ENCODE measurements at regions not wholly inside any gene's neighbourhood (a gene's known extent, or its start where the extent isn't known, plus 50 kb on each side); places are given as distances from the start of the nearest gene placed in this dataset.

DNA sequence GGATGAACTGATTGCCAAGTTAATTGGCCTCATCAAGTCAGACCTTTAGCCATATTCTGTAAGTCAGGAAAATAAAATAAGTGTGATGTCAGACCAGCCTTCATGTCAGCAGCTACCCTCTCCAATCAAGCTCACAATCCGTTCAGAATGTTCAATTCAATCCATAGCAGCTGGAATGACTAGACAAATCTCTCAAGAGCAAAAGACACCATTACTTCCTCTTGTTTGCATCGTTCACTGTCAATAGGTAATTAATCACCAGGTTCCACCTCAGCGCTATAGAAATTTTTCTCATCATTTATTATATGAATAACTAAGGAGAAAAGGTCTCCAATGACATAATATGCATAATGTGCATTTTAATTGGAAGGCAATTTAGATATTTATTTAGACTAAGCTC, 321.0 kb upstream of the GRIA3 start:
- Histone ChIP-seq H3K36me3 (ENCODE audit: control insufficient read depth in 2 of 2, extremely low read depth in 1 of 2, insufficient read depth in 2 of 2, low read length in 2 of 2) (no peaks in the 10 kb centered on the region), H4K20me1 (ENCODE audit: control insufficient read depth, extremely low read depth, insufficient read depth, low read length) (no peaks in the 10 kb centered on the region), H3K27me3 (ENCODE audit: control insufficient read depth, extremely low read depth, insufficient read depth, low read length) (no peaks in the 10 kb centered on the region), H3K9ac (ENCODE audit: control insufficient read depth, extremely low read depth, insufficient read depth, low read length) (no peak overlapping the region), H3K27ac (ENCODE audit: control insufficient read depth, insufficient read depth, low read length) (no peak overlapping the region), H2AFZ (ENCODE audit: control insufficient read depth, low read length) (no peak overlapping the region), H3K4me2 (ENCODE audit: control insufficient read depth, extremely low read depth, insufficient read depth, low read depth, low read length) (no peak overlapping the region), H3K4me1 (ENCODE audit: control insufficient read depth, extremely low read depth, insufficient read depth, low read length) (peaks cover 2% of the 10 kb centered on the region), H3K79me2 (ENCODE audit: control insufficient read depth, insufficient read depth, low read length) (no peaks in the 10 kb centered on the region), H3K9me1 (ENCODE audit: control insufficient read depth, extremely low read depth, insufficient read depth, low read length) (no peaks in the 10 kb centered on the region), H3K4me3 (ENCODE audit: control insufficient read depth in 2 of 3, extremely low read depth in 1 of 3, insufficient read depth in 2 of 3, low read depth in 1 of 3, low read length in 3 of 3) (no peak overlapping the region), H3K9me3 (ENCODE audit: control insufficient read depth, low read depth, low read length) (no peaks in the 10 kb centered on the region)
- TF ChIP-seq, protein P1, sequence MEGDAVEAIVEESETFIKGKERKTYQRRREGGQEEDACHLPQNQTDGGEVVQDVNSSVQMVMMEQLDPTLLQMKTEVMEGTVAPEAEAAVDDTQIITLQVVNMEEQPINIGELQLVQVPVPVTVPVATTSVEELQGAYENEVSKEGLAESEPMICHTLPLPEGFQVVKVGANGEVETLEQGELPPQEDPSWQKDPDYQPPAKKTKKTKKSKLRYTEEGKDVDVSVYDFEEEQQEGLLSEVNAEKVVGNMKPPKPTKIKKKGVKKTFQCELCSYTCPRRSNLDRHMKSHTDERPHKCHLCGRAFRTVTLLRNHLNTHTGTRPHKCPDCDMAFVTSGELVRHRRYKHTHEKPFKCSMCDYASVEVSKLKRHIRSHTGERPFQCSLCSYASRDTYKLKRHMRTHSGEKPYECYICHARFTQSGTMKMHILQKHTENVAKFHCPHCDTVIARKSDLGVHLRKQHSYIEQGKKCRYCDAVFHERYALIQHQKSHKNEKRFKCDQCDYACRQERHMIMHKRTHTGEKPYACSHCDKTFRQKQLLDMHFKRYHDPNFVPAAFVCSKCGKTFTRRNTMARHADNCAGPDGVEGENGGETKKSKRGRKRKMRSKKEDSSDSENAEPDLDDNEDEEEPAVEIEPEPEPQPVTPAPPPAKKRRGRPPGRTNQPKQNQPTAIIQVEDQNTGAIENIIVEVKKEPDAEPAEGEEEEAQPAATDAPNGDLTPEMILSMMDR (optimal IDR thresholded peaks at IDR 0.05 in 1 of 3, IDR thresholded peaks at IDR 0.05 in 1 of 3, conservative IDR thresholded peaks at IDR 0.05 in 1 of 3; ENCODE audit: extremely low read depth in 1 of 3, insufficient read depth in 2 of 3, low read length in 3 of 3): no peak
- TF ChIP-seq EZH2 (IDR thresholded peaks at IDR 0.05; ENCODE audit: low read length): no peak
- DNase-seq (ENCODE audit: low read depth, low spot score) (no peak), FAIRE-seq (no peak)
- dilution Hi-C loops (cut with MboI; ENCODE audit: extremely low pct_ligation_motif_present, low sequenced_read_pairs): no loop called here

DNA sequence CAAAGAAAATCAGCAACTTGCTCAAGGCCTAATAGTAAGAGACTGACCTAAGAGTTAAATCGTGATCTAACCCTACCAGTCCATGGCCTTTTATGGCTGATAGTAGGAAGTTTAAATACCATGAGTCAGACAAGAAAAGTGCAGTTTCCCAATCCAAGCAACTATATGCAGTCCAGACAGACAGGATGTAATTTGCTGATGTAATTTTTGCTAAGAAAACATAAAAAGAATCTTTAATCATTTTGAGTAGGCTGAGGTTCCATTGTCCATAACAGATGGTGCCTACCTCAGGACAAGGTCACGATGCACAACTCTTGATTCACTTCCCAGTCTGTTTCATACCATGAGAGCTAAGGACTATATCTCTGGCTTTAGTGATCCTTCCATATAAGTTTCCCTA, 317.5 kb upstream of the GRIA3 start:
- DNase-seq (ENCODE audit: low read depth, low spot score): no peak
- Histone ChIP-seq H3K79me2 (ENCODE audit: control insufficient read depth, insufficient read depth, low read length) (no peaks in the 10 kb centered on the region), H3K27ac (ENCODE audit: control insufficient read depth, insufficient read depth, low read length) (no peak overlapping the region)

More for the DNA sequence above, 317.5 kb upstream of the GRIA3 start:
- dilution Hi-C loops (cut with MboI; ENCODE audit: extremely low pct_ligation_motif_present, low sequenced_read_pairs): no loop called here
- Histone ChIP-seq H3K9me3 (ENCODE audit: control insufficient read depth, low read depth, low read length) (no peaks in the 10 kb centered on the region), H3K4me3 (ENCODE audit: control insufficient read depth in 2 of 3, extremely low read depth in 1 of 3, insufficient read depth in 2 of 3, low read depth in 1 of 3, low read length in 3 of 3) (no peak overlapping the region), H3K4me2 (ENCODE audit: control insufficient read depth, extremely low read depth, insufficient read depth, low read depth, low read length) (no peak overlapping the region), H3K9me1 (ENCODE audit: control insufficient read depth, extremely low read depth, insufficient read depth, low read length) (no peaks in the 10 kb centered on the region), H3K36me3 (ENCODE audit: control insufficient read depth in 2 of 2, extremely low read depth in 1 of 2, insufficient read depth in 2 of 2, low read length in 2 of 2) (no peaks in the 10 kb centered on the region), H3K9ac (ENCODE audit: control insufficient read depth, extremely low read depth, insufficient read depth, low read length) (no peak overlapping the region), H2AFZ (ENCODE audit: control insufficient read depth, low read length) (no peak overlapping the region), H3K4me1 (ENCODE audit: control insufficient read depth, extremely low read depth, insufficient read depth, low read length) (peaks cover 2% of the 10 kb centered on the region), H3K27me3 (ENCODE audit: control insufficient read depth, extremely low read depth, insufficient read depth, low read length) (no peaks in the 10 kb centered on the region), H4K20me1 (ENCODE audit: control insufficient read depth, extremely low read depth, insufficient read depth, low read length) (no peaks in the 10 kb centered on the region)
- FAIRE-seq: no peak
- TF ChIP-seq, protein P1 (optimal IDR thresholded peaks at IDR 0.05 in 1 of 3, IDR thresholded peaks at IDR 0.05 in 1 of 3, conservative IDR thresholded peaks at IDR 0.05 in 1 of 3; ENCODE audit: extremely low read depth in 1 of 3, insufficient read depth in 2 of 3, low read length in 3 of 3): no peak
- no peak for TF ChIP-seq EZH2 (IDR thresholded peaks at IDR 0.05; ENCODE audit: low read length)

Data from keratinocyte (primary cell).